K562 (cell line): ENCODE measurements at regions not wholly inside any gene's neighbourhood (a gene's known extent, or its start where the extent isn't known, plus 50 kb on each side); places are given as distances from the start of the nearest gene placed in this dataset.

Experiments used
- ATAC-seq: fragments of 200-7000 bp; cut with Tn5 transposase; 3 replicates; pipeline ENCODE4 v1.9.1; 2020; ENCODE audit warnings: moderate library complexity
- BruUV-seq: library from RNA; stranded (reverse); fragments of 400-500 nt; replicated peaks from 2 replicates; lab custom pipeline; 2021; lab: Mats Ljungman, UMichigan
- CTCF ChIA-PET: fragments of 300-600 bp; formaldehyde crosslinking; extraction: SDS; loops from one replicate; lab custom pipeline; 2021; ENCODE audit warnings: low intra/inter-chr PET ratio; lab: Yijun Ruan, JAX
- POLR2A ChIA-PET: fragments of 300-600, 350-650 bp; sonication (Branson Sonifier 250); formaldehyde crosslinking; extraction: SDS; loops from one replicate; lab custom pipeline; 2021; ENCODE audit warnings: antibody characterized with exemption, inconsistent platforms; lab: Yijun Ruan, JAX
- DNase-seq, 4 experiments: peaks; one replicate each; pipeline versions ENCODE4 v3.0.0 to v3.0.0-alpha.2; 2011 to 2018; ENCODE audit warnings: low spot score in 3 of 4, mixed read lengths in 3 of 4; ENCODE audit errors: extremely low read depth in 1 of 4
- FAIRE-seq: peaks from 2 replicates; lab custom pipeline; 2011; peaks lifted over from hg19 to GRCh38; lab: Jason Lieb, UNC
- H2AFZ ChIP-seq: 2 replicates; pipeline ENCODE4 v1.6.0; 2011; ENCODE audit warnings: low read depth, low read length, control low read depth, inconsistent platforms
- H3K27ac ChIP-seq: fragments of 200-600 bp; 3 replicates; pipeline ENCODE4 v1.8.0; 2011; ENCODE audit warnings: low read depth, mild to moderate bottlenecking, control low read depth, inconsistent platforms, low read length, moderate library complexity, mixed read lengths; ENCODE audit errors: extremely low read depth
- H3K27me3 ChIP-seq, 2 experiments: fragments of 300-600 bp in 1 of 2; 2 replicates in 1 of 2; 3 replicates in 1 of 2; pipeline versions ENCODE4 v1.6.0 to v1.8.0; 2011; ENCODE audit warnings: inconsistent platforms in 2 of 2, low read length in 2 of 2, mild to moderate bottlenecking in 1 of 2, mixed read lengths in 1 of 2, moderate library complexity in 1 of 2; ENCODE audit not compliant: control insufficient read depth in 2 of 2, insufficient read depth in 2 of 2
- H3K36me3 ChIP-seq: fragments of 300-600 bp; 3 replicates; pipeline ENCODE4 v1.8.0; 2011; ENCODE audit warnings: mild to moderate bottlenecking, low read length, inconsistent platforms; ENCODE audit not compliant: control insufficient read depth, insufficient read depth
- H3K4me1 ChIP-seq, 2 experiments: fragments of 200-600 bp in 1 of 2; replicated peaks in 1 of 2; 2 replicates in 1 of 2; 3 replicates in 1 of 2; pipeline versions ENCODE4 v1.5.1 to v1.8.0; 2011; ENCODE audit warnings: inconsistent platforms in 2 of 2, low read length in 2 of 2, mild to moderate bottlenecking in 1 of 2, mixed read lengths in 1 of 2, moderate library complexity in 1 of 2; ENCODE audit not compliant: control insufficient read depth in 2 of 2, insufficient read depth in 2 of 2
- H3K4me2 ChIP-seq: 2 replicates; pipeline ENCODE4 v1.6.1; 2011; ENCODE audit warnings: low read length, control low read depth, inconsistent platforms, mixed read lengths; ENCODE audit not compliant: insufficient read depth
- H3K4me3 ChIP-seq: fragments of 200-600 bp; sonication (generic), shearing (Covaris generic); 2 replicates; pipeline ENCODE4 v1.5.1; 2016; ENCODE audit warnings: control low read depth, inconsistent platforms
- H3K79me2 ChIP-seq: fragments of 200-600 bp; 3 replicates; pipeline ENCODE4 v1.8.0; 2011; ENCODE audit warnings: low read length, inconsistent platforms; ENCODE audit not compliant: control insufficient read depth, insufficient read depth
- H3K9ac ChIP-seq, 2 experiments: 2 replicates each; pipeline versions ENCODE4 v1.6.0 to v1.6.1; 2011; ENCODE audit warnings: low read depth in 2 of 2, low read length in 2 of 2, control low read depth in 1 of 2, inconsistent platforms in 1 of 2, mild to moderate bottlenecking in 1 of 2, mixed read lengths in 1 of 2; ENCODE audit not compliant: insufficient read depth in 1 of 2
- H3K9me1 ChIP-seq: one replicate; pipeline ENCODE4 v1.6.0; 2011; ENCODE audit warnings: inconsistent platforms, mild to moderate bottlenecking, low read length, moderate library complexity; ENCODE audit not compliant: control insufficient read depth, insufficient read depth
- H3K9me3 ChIP-seq: replicated peaks from 2 replicates; pipeline ENCODE4 v1.5.1; 2011; ENCODE audit warnings: low read depth, low read length, inconsistent platforms; ENCODE audit not compliant: control insufficient read depth, insufficient read depth
- H4K20me1 ChIP-seq: replicated peaks from 2 replicates; pipeline ENCODE4 v1.6.1; 2011; ENCODE audit warnings: low read length, inconsistent platforms, mixed read lengths; ENCODE audit not compliant: control insufficient read depth, insufficient read depth
- ARID3B ChIP-seq: fragments of 250-450 bp; sonication (Bioruptor Pico); IDR thresholded peaks from 2 replicates; pipeline ENCODE4 v1.4.0; 2020; ENCODE audit warnings: borderline replicate concordance
- ELF2 ChIP-seq: fragments of 250-450 bp; sonication (Bioruptor Pico); IDR thresholded peaks from 2 replicates; pipeline ENCODE4 v1.5.0; 2021; ENCODE audit warnings: mild to moderate bottlenecking
- FOXK1 ChIP-seq: sonication (generic); formaldehyde crosslinking; IDR thresholded peaks from 2 replicates; pipeline ENCODE4 v1.8.0; 2022; ENCODE audit warnings: missing genetic modification reagents, mild to moderate bottlenecking, borderline replicate concordance
- IRF9 ChIP-seq: fragments of 450-650 bp; IDR thresholded peaks from 2 replicates; pipeline ENCODE4 v1.6.1; 2016; ENCODE audit warnings: missing biosample characterization, missing genetic modification characterization
- KAT8 ChIP-seq: fragments of 450-650 bp; IDR thresholded peaks from 2 replicates; pipeline ENCODE4 v1.6.1; 2016; ENCODE audit warnings: low read depth, mild to moderate bottlenecking
- KLF10 ChIP-seq: fragments of 250-450 bp; sonication (Bioruptor Pico); IDR thresholded peaks from 2 replicates; pipeline ENCODE4 v1.6.1; 2021; ENCODE audit warnings: matching md5 sums
- LCOR ChIP-seq: sonication (generic); formaldehyde crosslinking; IDR thresholded peaks from 2 replicates; pipeline ENCODE4 v1.8.0; 2022; ENCODE audit warnings: mild to moderate bottlenecking, missing genetic modification reagents
- TCF7L2 ChIP-seq: fragments of 150-350 bp; IDR thresholded peaks from 2 replicates; pipeline ENCODE4 v1.6.1; 2016; ENCODE audit warnings: low read depth, mild to moderate bottlenecking, low read length, moderate library complexity
- ZNF354B ChIP-seq: fragments of 250-450 bp; sonication (Bioruptor Pico); IDR thresholded peaks from 2 replicates; pipeline ENCODE4 v1.4.0; 2020
- ZNF785 ChIP-seq: fragments of 250-450 bp; sonication (Bioruptor Pico); IDR thresholded peaks from 2 replicates; pipeline ENCODE4 v1.4.0; 2020; ENCODE audit warnings: mild to moderate bottlenecking
- WGBS: fragments of 100-300 bp; shearing (Covaris generic); methylation state at CpG from one replicate; pipeline ENCODE4 v1.1.6; 2016; ENCODE audit warnings: low coverage, mixed read lengths; ENCODE audit not compliant: insufficient coverage; ENCODE audit errors: missing lambda C conversion rate; 5-methylcytosine and 5-hydroxymethylcytosine counted together
- in situ Hi-C: fragments of 300-500 bp; cut with MboI; formaldehyde crosslinking; loops from 4 replicates; pipeline ENCODE4 v1.15.0; 2018; ENCODE audit warnings: inconsistent platforms, mixed read lengths
- intact Hi-C: fragments of 100-400 bp; cut with micrococcal nuclease; formaldehyde crosslinking; loops from 2 replicates; pipeline ENCODE4 v1.14.2; 2022

GRCh38 chr14:55893705-55894104 is 224.5 kb upstream of the PELI2 start (continued):
- TF ChIP-seq ARID3B, result no peak

- 0% methylated on average over 1 of the region's 1 CpG for WGBS
- H3K9ac ChIP-seq, result no peak overlapping the region
- no peak for ATAC-seq
- ChIA-PET POLR2A (interaction anchor here (0.7 kb wide), 1 partner anchor 57 kb away, joined by 3 read pairs; no protein-coding TSS in a partner anchor), CTCF (no interaction called here)
- no peak overlapping the region for H3K4me3 ChIP-seq
- no peak overlapping the region for H3K27ac ChIP-seq
- intact Hi-C loops, result no loop called here
- H2AFZ ChIP-seq, result no peak overlapping the region
- H3K9me1 ChIP-seq, result no peaks in the 10 kb centered on the region
- FAIRE-seq, result no peak
- no TSS peak for BruUV-seq
- TF ChIP-seq LCOR (no peak), ZNF785 (CRISPR knock-in tag) (no peak), ZNF354B (CRISPR knock-in tag) (no peak), FOXK1 (CRISPR knock-in tag) (no peak), KLF10 (CRISPR knock-in tag) (no peak), KAT8 (no peak), TCF7L2 (no peak), ELF2 (CRISPR knock-in tag) (no peak), IRF9 (tag) (no peak)
- H3K79me2 ChIP-seq, result no peaks in the 10 kb centered on the region
- in situ Hi-C loops, result no loop called here
- H3K36me3 ChIP-seq, result no peaks in the 10 kb centered on the region
- H3K4me2 ChIP-seq, result no peak overlapping the region
- no peaks in the 10 kb centered on the region; a peak in 1 of 5 replicates for H3K27me3 ChIP-seq
- no peaks in the 10 kb centered on the region for H3K4me1 ChIP-seq
- DNase-seq, result no peak
- no peaks in the 10 kb centered on the region for H4K20me1 ChIP-seq
- no peaks in the 10 kb centered on the region for H3K9me3 ChIP-seq
Observed at GRCh38 chr14:55897031-55897430, 221.2 kb upstream of the PELI2 start.
